ENCODE measurements at regions not wholly inside any gene's neighbourhood (a gene's known extent, or its start where the extent isn't known, plus 50 kb on each side); places are given as distances from the start of the nearest gene placed in this dataset.

- peaks cover 8% of the 10 kb centered on the region for H3K79me2 ChIP-seq (ENCODE audit: control insufficient read depth, insufficient read depth, low read length, unreplicated experiment)
- H3K27me3 ChIP-seq (ENCODE audit: insufficient read depth, low read length), result no peaks in the 10 kb centered on the region
- peaks cover 1% of the 10 kb centered on the region; the same call in 1 of the 2 replicates for H3K36me3 ChIP-seq (ENCODE audit: insufficient read depth, low read length)
- H3K4me3 ChIP-seq (ENCODE audit: low read depth, low read length), result no peak overlapping the region
- peaks cover 21% of the 10 kb centered on the region for H3K4me1 ChIP-seq (ENCODE audit: control insufficient read depth, insufficient read depth, low read length, unreplicated experiment)
- no peak overlapping the region for H3K27ac ChIP-seq (ENCODE audit: low read depth, low read length)
- no peak overlapping the region for H2AFZ ChIP-seq (ENCODE audit: low read length, unreplicated experiment)
Observed at GRCh38 chr2:120947982-120948661, 212.5 kb downstream of the GLI2 start.

- Histone ChIP-seq H3K36me3 (ENCODE audit: insufficient read depth, low read length) (no peaks in the 10 kb centered on the region), H3K27ac (ENCODE audit: low read depth, low read length) (no peak overlapping the region), H3K79me2 (ENCODE audit: control insufficient read depth, insufficient read depth, low read length, unreplicated experiment) (peaks cover 6% of the 10 kb centered on the region), H3K27me3 (ENCODE audit: insufficient read depth, low read length) (no peaks in the 10 kb centered on the region), H2AFZ (ENCODE audit: low read length, unreplicated experiment) (no peak overlapping the region), H3K4me3 (ENCODE audit: low read depth, low read length) (no peak overlapping the region), H3K4me1 (ENCODE audit: control insufficient read depth, insufficient read depth, low read length, unreplicated experiment) (peaks cover 21% of the 10 kb centered on the region)
Observed at GRCh38 chr2:120948662-120949011, 213.0 kb downstream of the GLI2 start.

GRCh38 chr2:120949027-120949956, 213.6 kb downstream of the GLI2 start:
- Histone ChIP-seq H3K4me1 (ENCODE audit: control insufficient read depth, insufficient read depth, low read length, unreplicated experiment) (peaks cover 21% of the 10 kb centered on the region), H3K27ac (ENCODE audit: low read depth, low read length) (no peak overlapping the region), H2AFZ (ENCODE audit: low read length, unreplicated experiment) (no peak overlapping the region), H3K27me3 (ENCODE audit: insufficient read depth, low read length) (no peaks in the 10 kb centered on the region), H3K79me2 (ENCODE audit: control insufficient read depth, insufficient read depth, low read length, unreplicated experiment) (peaks cover 6% of the 10 kb centered on the region), H3K36me3 (ENCODE audit: insufficient read depth, low read length) (no peaks in the 10 kb centered on the region), H3K4me3 (ENCODE audit: low read depth, low read length) (no peak overlapping the region)

GRCh38 chr2:120949957-120950590, 214.4 kb downstream of the GLI2 start:
- Histone ChIP-seq H3K4me3 (ENCODE audit: low read depth, low read length) (no peak overlapping the region), H3K27ac (ENCODE audit: low read depth, low read length) (no peak overlapping the region), H3K4me1 (ENCODE audit: control insufficient read depth, insufficient read depth, low read length, unreplicated experiment) (peaks cover 21% of the 10 kb centered on the region), H3K27me3 (ENCODE audit: insufficient read depth, low read length) (no peaks in the 10 kb centered on the region), H2AFZ (ENCODE audit: low read length, unreplicated experiment) (no peak overlapping the region), H3K79me2 (ENCODE audit: control insufficient read depth, insufficient read depth, low read length, unreplicated experiment) (peaks cover 6% of the 10 kb centered on the region), H3K36me3 (ENCODE audit: insufficient read depth, low read length) (no peaks in the 10 kb centered on the region)

GRCh38 chr2:120951693-120952092, 216.0 kb downstream of the GLI2 start:
- Histone ChIP-seq H3K79me2 (ENCODE audit: control insufficient read depth, insufficient read depth, low read length, unreplicated experiment) (peaks cover 6% of the 10 kb centered on the region), H3K4me3 (ENCODE audit: low read depth, low read length) (no peak overlapping the region), H3K27ac (ENCODE audit: low read depth, low read length) (no peak overlapping the region), H3K36me3 (ENCODE audit: insufficient read depth, low read length) (no peaks in the 10 kb centered on the region), H3K27me3 (ENCODE audit: insufficient read depth, low read length) (no peaks in the 10 kb centered on the region), H2AFZ (ENCODE audit: low read length, unreplicated experiment) (no peak overlapping the region), H3K4me1 (ENCODE audit: control insufficient read depth, insufficient read depth, low read length, unreplicated experiment) (peaks cover 21% of the 10 kb centered on the region)

GRCh38 chr2:120952318-120952717, 216.7 kb downstream of the GLI2 start:
- Histone ChIP-seq H2AFZ (ENCODE audit: low read length, unreplicated experiment) (no peak overlapping the region), H3K27ac (ENCODE audit: low read depth, low read length) (peak overlapping the region; percentile 40; the same call in 1 of the 2 replicates), H3K27me3 (ENCODE audit: insufficient read depth, low read length) (no peaks in the 10 kb centered on the region), H3K4me1 (ENCODE audit: control insufficient read depth, insufficient read depth, low read length, unreplicated experiment) (peaks cover 21% of the 10 kb centered on the region), H3K79me2 (ENCODE audit: control insufficient read depth, insufficient read depth, low read length, unreplicated experiment) (peaks cover 6% of the 10 kb centered on the region), H3K4me3 (ENCODE audit: low read depth, low read length) (no peak overlapping the region), H3K36me3 (ENCODE audit: insufficient read depth, low read length) (no peaks in the 10 kb centered on the region)

- Histone ChIP-seq H3K4me3 (ENCODE audit: low read depth, low read length) (no peak overlapping the region), H3K27ac (ENCODE audit: low read depth, low read length) (peak overlapping the region; percentile 40; the same call in 1 of the 2 replicates), H3K36me3 (ENCODE audit: insufficient read depth, low read length) (no peaks in the 10 kb centered on the region), H3K79me2 (ENCODE audit: control insufficient read depth, insufficient read depth, low read length, unreplicated experiment) (peaks cover 6% of the 10 kb centered on the region), H3K4me1 (ENCODE audit: control insufficient read depth, insufficient read depth, low read length, unreplicated experiment) (peaks cover 21% of the 10 kb centered on the region), H2AFZ (ENCODE audit: low read length, unreplicated experiment) (no peak overlapping the region), H3K27me3 (ENCODE audit: insufficient read depth, low read length) (no peaks in the 10 kb centered on the region)
Observed at GRCh38 chr2:120953066-120953756, 217.5 kb downstream of the GLI2 start.

- peaks cover 6% of the 10 kb centered on the region for H3K79me2 ChIP-seq (ENCODE audit: control insufficient read depth, insufficient read depth, low read length, unreplicated experiment)
- no peak overlapping the region for H3K27ac ChIP-seq (ENCODE audit: low read depth, low read length)
- no peak overlapping the region for H2AFZ ChIP-seq (ENCODE audit: low read length, unreplicated experiment)
- H3K27me3 ChIP-seq (ENCODE audit: insufficient read depth, low read length), result no peaks in the 10 kb centered on the region
- no peaks in the 10 kb centered on the region for H3K36me3 ChIP-seq (ENCODE audit: insufficient read depth, low read length)
- peaks cover 21% of the 10 kb centered on the region for H3K4me1 ChIP-seq (ENCODE audit: control insufficient read depth, insufficient read depth, low read length, unreplicated experiment)
- H3K4me3 ChIP-seq (ENCODE audit: low read depth, low read length), result no peak overlapping the region
Observed at GRCh38 chr2:120953843-120954584, 218.3 kb downstream of the GLI2 start.

- peaks cover 3% of the 10 kb centered on the region for H3K79me2 ChIP-seq (ENCODE audit: control insufficient read depth, insufficient read depth, low read length, unreplicated experiment)
- H3K36me3 ChIP-seq (ENCODE audit: insufficient read depth, low read length), result no peaks in the 10 kb centered on the region
- no peaks in the 10 kb centered on the region for H3K27me3 ChIP-seq (ENCODE audit: insufficient read depth, low read length)
- H3K4me3 ChIP-seq (ENCODE audit: low read depth, low read length), result no peak overlapping the region
- no peak overlapping the region for H3K27ac ChIP-seq (ENCODE audit: low read depth, low read length)
- H2AFZ ChIP-seq (ENCODE audit: low read length, unreplicated experiment), result no peak overlapping the region
- H3K4me1 ChIP-seq (ENCODE audit: control insufficient read depth, insufficient read depth, low read length, unreplicated experiment), result peaks cover 21% of the 10 kb centered on the region
Observed at GRCh38 chr2:120954939-120955338, 219.3 kb downstream of the GLI2 start.

- Histone ChIP-seq H3K79me2 (ENCODE audit: control insufficient read depth, insufficient read depth, low read length, unreplicated experiment) (peaks cover 2% of the 10 kb centered on the region), H2AFZ (ENCODE audit: low read length, unreplicated experiment) (no peak overlapping the region), H3K27me3 (ENCODE audit: insufficient read depth, low read length) (no peaks in the 10 kb centered on the region), H3K4me3 (ENCODE audit: low read depth, low read length) (no peak overlapping the region), H3K36me3 (ENCODE audit: insufficient read depth, low read length) (no peaks in the 10 kb centered on the region), H3K27ac (ENCODE audit: low read depth, low read length) (no peak overlapping the region), H3K4me1 (ENCODE audit: control insufficient read depth, insufficient read depth, low read length, unreplicated experiment) (peaks cover 21% of the 10 kb centered on the region)
Observed at GRCh38 chr2:120955427-120955826, 219.8 kb downstream of the GLI2 start.

Measured in ACC112 (cell line).